ENCODE measurements at regions not wholly inside any gene's neighbourhood (a gene's known extent, or its start where the extent isn't known, plus 50 kb on each side); places are given as distances from the start of the nearest gene placed in this dataset.

- DNase-seq (ENCODE audit: low read depth in 3 of 3, low spot score in 2 of 3): no peak
These were observed 455.8 kb upstream of the MAF start for GRCh38 chr16:80056324-80056723.

- no peak for DNase-seq (ENCODE audit: low read depth in 3 of 3, low spot score in 2 of 3)
These were observed 455.3 kb upstream of the MAF start for GRCh38 chr16:80055831-80056230.

GRCh38 chr16:80054647-80055046 lies 454.1 kb upstream of the MAF start:
- no peak for DNase-seq (ENCODE audit: low read depth in 3 of 3, low spot score in 2 of 3)

- DNase-seq (ENCODE audit: low read depth in 3 of 3, low spot score in 2 of 3): no peak
These were observed 450.5 kb upstream of the MAF start for GRCh38 chr16:80051040-80051439.

GRCh38 chr16:80048250-80048649 lies 447.7 kb upstream of the MAF start:
- DNase-seq (ENCODE audit: low read depth in 3 of 3, low spot score in 2 of 3): no peak

- DNase-seq (ENCODE audit: low read depth in 3 of 3, low spot score in 2 of 3): no peak
These were observed 447.3 kb upstream of the MAF start for GRCh38 chr16:80047842-80048241.

- no peak for DNase-seq (ENCODE audit: low read depth in 3 of 3, low spot score in 2 of 3)
These were observed 446.3 kb upstream of the MAF start for GRCh38 chr16:80046848-80047247.

GRCh38 chr16:80046261-80046660 lies 445.7 kb upstream of the MAF start:
- no peak for DNase-seq (ENCODE audit: low read depth in 3 of 3, low spot score in 2 of 3)

GRCh38 chr16:80045861-80046260 lies 445.3 kb upstream of the MAF start:
- DNase-seq (ENCODE audit: low read depth in 3 of 3, low spot score in 2 of 3): no peak

- no peak for DNase-seq (ENCODE audit: low read depth in 3 of 3, low spot score in 2 of 3)
These were observed 440.9 kb upstream of the MAF start for GRCh38 chr16:80041410-80041809.

- DNase-seq (ENCODE audit: low read depth in 3 of 3, low spot score in 2 of 3): no peak
These were observed 440.3 kb upstream of the MAF start for GRCh38 chr16:80040814-80041213.

GRCh38 chr16:80040413-80040812 lies 439.9 kb upstream of the MAF start:
- no peak for DNase-seq (ENCODE audit: low read depth in 3 of 3, low spot score in 2 of 3)

GRCh38 chr16:80039777-80040176 lies 439.2 kb upstream of the MAF start:
- no peak for DNase-seq (ENCODE audit: low read depth in 3 of 3, low spot score in 2 of 3)

- no peak for DNase-seq (ENCODE audit: low read depth in 3 of 3, low spot score in 2 of 3)
These were observed 438.0 kb upstream of the MAF start for GRCh38 chr16:80038566-80038965.

- no peak for DNase-seq (ENCODE audit: low read depth in 3 of 3, low spot score in 2 of 3)
These were observed 434.6 kb upstream of the MAF start for GRCh38 chr16:80034948-80035663.

GRCh38 chr16:80034469-80034826 lies 433.9 kb upstream of the MAF start:
- DNase-seq (ENCODE audit: low read depth in 3 of 3, low spot score in 2 of 3): no peak

- DNase-seq (ENCODE audit: low read depth in 3 of 3, low spot score in 2 of 3): no peak
These were observed 433.4 kb upstream of the MAF start for GRCh38 chr16:80033783-80034468.

GRCh38 chr16:80029761-80030481 lies 429.4 kb upstream of the MAF start:
- no peak for DNase-seq (ENCODE audit: low read depth in 3 of 3, low spot score in 2 of 3)

- DNase-seq (ENCODE audit: low read depth in 3 of 3, low spot score in 2 of 3): no peak
These were observed 428.8 kb upstream of the MAF start for GRCh38 chr16:80029381-80029630.

- DNase-seq (ENCODE audit: low read depth in 3 of 3, low spot score in 2 of 3): no peak
These were observed 428.2 kb upstream of the MAF start for GRCh38 chr16:80028581-80029380.

Measured in right renal cortex interstitium (tissue), 3 donors.